Kidney (tissue), 13 donors: ENCODE measurements at regions not wholly inside any gene's neighbourhood (a gene's known extent, or its start where the extent isn't known, plus 50 kb on each side); places are given as distances from the start of the nearest gene placed in this dataset.
A peak's percentile ranks its signal among the peaks of the same experiment; 100 is the strongest.

Source experiments
- DNase-seq, 5 donors: peaks; one replicate each; pipeline ENCODE4 v3.0.0-alpha.2; 2013 to 2020
- FAIRE-seq: peaks from 2 replicates; lab custom pipeline; 2012; peaks lifted over from hg19 to GRCh38; lab: Jason Lieb, UNC
- H3K27ac ChIP-seq, 2 donors: one replicate each; pipeline ENCODE4 v1.7.0; 2013; ENCODE audit warnings: low read depth in 2 of 2, low read length in 2 of 2, inconsistent platforms in 1 of 2
- H3K27me3 ChIP-seq: one replicate; pipeline ENCODE4 v1.7.1; 2013; ENCODE audit warnings: low read length, inconsistent platforms; ENCODE audit not compliant: control insufficient read depth, insufficient read depth
- H3K36me3 ChIP-seq, 3 donors: one replicate each; pipeline versions ENCODE4 v1.7.0 to v1.7.1; 2013; ENCODE audit warnings: low read length in 3 of 3, control low read depth in 1 of 3, inconsistent platforms in 1 of 3; ENCODE audit not compliant: insufficient read depth in 3 of 3, control insufficient read depth in 2 of 3
- H3K4me1 ChIP-seq, 3 donors: one replicate each; pipeline versions ENCODE4 v1.7.0 to v1.7.1; 2013; ENCODE audit warnings: low read length in 3 of 3, inconsistent platforms in 1 of 3, low read depth in 1 of 3; ENCODE audit not compliant: control insufficient read depth in 2 of 3, insufficient read depth in 2 of 3
- H3K4me3 ChIP-seq, 3 donors: one replicate each; pipeline versions ENCODE4 v1.7.0 to v1.8.1; 2013; ENCODE audit warnings: low read length in 3 of 3, control low read depth in 1 of 3, inconsistent platforms in 1 of 3
- H3K9ac ChIP-seq, 3 donors: one replicate each; pipeline versions ENCODE4 v1.7.0 to v1.7.1; 2013; ENCODE audit warnings: low read length in 3 of 3, control low read depth in 1 of 3, inconsistent platforms in 1 of 3
- H3K9me3 ChIP-seq, 3 donors: one replicate each; pipeline versions ENCODE4 v1.7.0 to v1.7.1; 2013; ENCODE audit warnings: low read length in 3 of 3, control low read depth in 1 of 3, inconsistent platforms in 1 of 3; ENCODE audit not compliant: control insufficient read depth in 2 of 3, insufficient read depth in 1 of 3
- CTCF ChIP-seq: IDR thresholded peaks from 3 replicates; pipeline ENCODE4 v1.5.1; 2012; ENCODE audit warnings: mild to moderate bottlenecking, moderate library complexity, borderline replicate concordance; ENCODE audit not compliant: insufficient read depth; ENCODE audit errors: extremely low read depth
- intact Hi-C: fragments of 100-400 bp; cut with DNase I; formaldehyde crosslinking; loops from one replicate; pipeline ENCODE4 v1.11.1; 2022
- donor health status: control.
- donor health status: control.
- donor health status: control.
- donor health status: control.
- donor health status: control.
- donor health status: DM: yes; HTN: yes; CAD: no.
- donor health status: Normal renal cell carcinoma (clear cell type).

- Histone ChIP-seq H3K27me3 (no peaks in the 10 kb centered on the region), H3K4me1 (no peaks in the 10 kb centered on the region), H3K27ac (no peak overlapping the region), H3K9me3 (no peaks in the 10 kb centered on the region), H3K36me3 (no peaks in the 10 kb centered on the region), H3K4me3 (no peak overlapping the region), H3K9ac (no peak overlapping the region)
- no peak for TF ChIP-seq CTCF
- intact Hi-C loops: no loop called here
- FAIRE-seq (no peak), DNase-seq (peak in 1 of 5 donors; percentile 36)
Observed at GRCh38 chr14:25911831-25912230, 686.0 kb downstream of the NOVA1 start.

GRCh38 chr14:25909045-25909747 lies 688.6 kb downstream of the NOVA1 start:
- no peaks in the 10 kb centered on the region for H3K36me3 ChIP-seq
- no peak overlapping the region for H3K4me3 ChIP-seq
- no peaks in the 10 kb centered on the region for H3K4me1 ChIP-seq
- intact Hi-C loops: no loop called here
- no peaks in the 10 kb centered on the region for H3K27me3 ChIP-seq
- DNase-seq (no peak), FAIRE-seq (no peak)
- no peak overlapping the region for H3K9ac ChIP-seq
- no peaks in the 10 kb centered on the region for H3K9me3 ChIP-seq
- TF ChIP-seq CTCF: no peak
- no peak overlapping the region for H3K27ac ChIP-seq

GRCh38 chr14:25908277-25909044 lies 689.4 kb downstream of the NOVA1 start:
- Histone ChIP-seq H3K27ac (no peak overlapping the region), H3K4me1 (no peaks in the 10 kb centered on the region), H3K36me3 (no peaks in the 10 kb centered on the region), H3K9ac (no peak overlapping the region), H3K27me3 (no peaks in the 10 kb centered on the region), H3K4me3 (no peak overlapping the region), H3K9me3 (no peaks in the 10 kb centered on the region)
- no peak for TF ChIP-seq CTCF
- no peak for FAIRE-seq
- intact Hi-C loops: no loop called here
- no peak for DNase-seq
